ENCODE measurements at regions not wholly inside any gene's neighbourhood (a gene's known extent, or its start where the extent isn't known, plus 50 kb on each side); places are given as distances from the start of the nearest gene placed in this dataset.

DNA sequence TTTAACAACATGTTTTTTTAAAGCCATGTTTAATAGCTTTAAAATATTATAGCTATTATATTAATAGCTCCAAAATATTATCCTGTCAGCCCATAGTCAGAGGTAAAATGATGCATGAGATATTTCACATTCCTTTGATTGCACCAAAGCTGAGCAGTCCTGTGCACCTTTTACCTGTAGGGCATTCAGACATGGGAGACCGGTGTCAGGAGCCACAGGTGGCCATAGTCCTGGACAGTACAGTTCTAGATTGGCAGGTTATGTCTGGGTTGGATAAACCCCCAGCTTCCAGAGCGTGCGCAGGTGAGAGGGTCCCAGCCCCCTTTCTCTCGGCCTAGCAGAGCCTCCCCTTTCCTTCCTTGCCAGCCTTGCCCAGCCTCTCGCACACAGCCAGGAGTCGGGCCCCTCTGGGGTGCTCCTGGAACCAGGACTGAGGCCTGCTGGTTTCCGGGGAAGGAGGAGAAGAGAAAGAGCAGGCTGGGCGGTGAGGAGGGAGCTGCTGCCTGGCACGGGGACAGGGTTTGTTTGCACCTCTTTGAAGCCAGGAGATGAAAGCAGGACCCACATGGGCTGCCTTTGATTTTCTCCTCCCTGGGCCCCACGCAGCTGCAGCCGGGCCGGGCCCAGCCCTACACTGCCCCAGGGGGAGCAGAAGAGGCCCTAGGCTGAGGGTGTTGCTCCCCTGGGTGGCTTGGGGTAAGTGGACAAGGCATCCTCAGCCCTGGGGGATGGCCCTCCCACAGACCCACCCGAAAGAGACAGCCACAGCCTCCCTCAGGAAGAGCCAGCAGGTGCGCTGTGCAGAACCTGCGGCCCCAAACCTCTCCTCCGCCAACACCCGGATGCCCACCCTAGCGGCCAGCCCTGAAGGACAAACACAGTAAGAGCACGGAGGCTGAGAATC, 75.2 kb upstream of the TARDBP start:
- no peak for TF ChIP-seq GATA2 (IDR thresholded peaks at IDR 0.05; ENCODE audit: low read depth, low read length)
- TF ChIP-seq GATA3 (IDR thresholded peaks at IDR 0.05; ENCODE audit: low read depth, low read length), result no peak

All from SH-SY5Y (cell line).